ENCODE measurements at regions not wholly inside any gene's neighbourhood (a gene's known extent, or its start where the extent isn't known, plus 50 kb on each side); places are given as distances from the start of the nearest gene placed in this dataset.

GRCh38 chr7:91811641-91812040, 68.9 kb downstream of the MTERF1 start:
- H3K9ac ChIP-seq (ENCODE audit: low read depth in 1 of 2, low read length in 2 of 2): no peak overlapping the region
- no peak overlapping the region for H3K4me3 ChIP-seq (ENCODE audit: low read length in 2 of 2)
- no peaks in the 10 kb centered on the region for H3K4me1 ChIP-seq (ENCODE audit: control insufficient read depth in 2 of 2, insufficient read depth in 2 of 2, low read length in 2 of 2)
- no peaks in the 10 kb centered on the region for H3K36me3 ChIP-seq (ENCODE audit: control insufficient read depth in 2 of 2, insufficient read depth in 2 of 2, low read length in 2 of 2)
- no peaks in the 10 kb centered on the region for H3K9me3 ChIP-seq (ENCODE audit: control insufficient read depth in 2 of 2, low read length in 2 of 2)
- no peak overlapping the region for H3K27ac ChIP-seq (ENCODE audit: low read depth in 2 of 2, low read length in 2 of 2)
- no peaks in the 10 kb centered on the region for H3K27me3 ChIP-seq (ENCODE audit: control insufficient read depth in 2 of 2, insufficient read depth in 2 of 2, low read length in 2 of 2)

DNA sequence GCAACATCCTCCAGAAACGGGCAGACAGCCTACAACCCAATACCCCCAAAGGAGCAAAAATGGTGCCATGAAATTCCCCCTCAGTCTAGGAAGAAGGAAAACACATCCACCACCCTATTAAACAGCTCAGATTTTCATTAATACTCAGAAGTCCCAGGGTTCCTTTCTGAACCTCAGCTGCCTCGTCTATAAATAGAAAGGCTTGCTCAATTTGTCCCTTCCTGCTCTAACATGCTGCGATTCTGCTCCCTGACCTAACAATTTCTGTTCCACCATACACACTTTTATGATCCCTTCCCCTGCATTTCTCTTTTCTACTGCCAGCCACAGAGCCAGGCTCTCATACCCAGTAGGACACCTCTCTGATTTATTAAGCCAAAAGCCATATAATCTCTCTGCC, 68.1 kb downstream of the MTERF1 start:
- H3K9me3 ChIP-seq (ENCODE audit: control insufficient read depth in 2 of 2, low read length in 2 of 2): no peaks in the 10 kb centered on the region
- H3K9ac ChIP-seq (ENCODE audit: low read depth in 1 of 2, low read length in 2 of 2): no peak overlapping the region
- H3K4me3 ChIP-seq (ENCODE audit: low read length in 2 of 2): no peak overlapping the region
- H3K27me3 ChIP-seq (ENCODE audit: control insufficient read depth in 2 of 2, insufficient read depth in 2 of 2, low read length in 2 of 2): no peaks in the 10 kb centered on the region
- no peak overlapping the region for H3K27ac ChIP-seq (ENCODE audit: low read depth in 2 of 2, low read length in 2 of 2)
- no peaks in the 10 kb centered on the region for H3K4me1 ChIP-seq (ENCODE audit: control insufficient read depth in 2 of 2, insufficient read depth in 2 of 2, low read length in 2 of 2)
- no peaks in the 10 kb centered on the region for H3K36me3 ChIP-seq (ENCODE audit: control insufficient read depth in 2 of 2, insufficient read depth in 2 of 2, low read length in 2 of 2)

GRCh38 chr7:91814189-91814588, 66.3 kb downstream of the MTERF1 start:
- H3K9ac ChIP-seq (ENCODE audit: low read depth in 1 of 2, low read length in 2 of 2): no peak overlapping the region
- H3K4me3 ChIP-seq (ENCODE audit: low read length in 2 of 2): no peak overlapping the region
- H3K36me3 ChIP-seq (ENCODE audit: control insufficient read depth in 2 of 2, insufficient read depth in 2 of 2, low read length in 2 of 2): no peaks in the 10 kb centered on the region
- H3K27me3 ChIP-seq (ENCODE audit: control insufficient read depth in 2 of 2, insufficient read depth in 2 of 2, low read length in 2 of 2): no peaks in the 10 kb centered on the region
- no peak overlapping the region for H3K27ac ChIP-seq (ENCODE audit: low read depth in 2 of 2, low read length in 2 of 2)
- no peaks in the 10 kb centered on the region for H3K9me3 ChIP-seq (ENCODE audit: control insufficient read depth in 2 of 2, low read length in 2 of 2)
- no peaks in the 10 kb centered on the region for H3K4me1 ChIP-seq (ENCODE audit: control insufficient read depth in 2 of 2, insufficient read depth in 2 of 2, low read length in 2 of 2)
